HG03280 (cell line): ENCODE measurements at regions not wholly inside any gene's neighbourhood (a gene's known extent, or its start where the extent isn't known, plus 50 kb on each side); places are given as distances from the start of the nearest gene placed in this dataset.

Experiments used
- ATAC-seq: cut with Tn5 transposase; IDR thresholded peaks from one replicate; pipeline ENCODE4 v1.9.1; 2021; ENCODE audit warnings: mild to moderate bottlenecking, moderate library complexity; ENCODE audit not compliant: unreplicated experiment

DNA sequence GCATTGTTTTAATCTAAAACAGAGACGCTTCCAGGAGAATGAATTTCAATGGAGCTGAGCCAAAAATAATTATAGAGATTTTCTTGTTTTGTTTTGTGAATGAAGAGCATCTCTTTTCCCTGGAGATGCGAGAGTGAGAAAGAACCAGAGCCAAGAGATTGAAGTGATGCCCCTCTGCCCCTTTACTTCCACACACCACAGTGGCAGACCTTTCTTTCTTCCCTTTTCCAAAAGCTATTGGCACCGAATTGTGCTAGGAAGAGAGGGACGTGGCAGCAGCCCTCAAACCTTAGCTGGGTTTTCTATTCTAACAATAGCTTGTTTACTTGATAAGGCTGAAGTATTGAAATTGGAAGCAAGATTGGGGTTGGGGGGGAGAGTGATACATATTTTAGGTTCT is 133.0 kb upstream of the TMEM161B start:
- ATAC-seq: no peak

DNA sequence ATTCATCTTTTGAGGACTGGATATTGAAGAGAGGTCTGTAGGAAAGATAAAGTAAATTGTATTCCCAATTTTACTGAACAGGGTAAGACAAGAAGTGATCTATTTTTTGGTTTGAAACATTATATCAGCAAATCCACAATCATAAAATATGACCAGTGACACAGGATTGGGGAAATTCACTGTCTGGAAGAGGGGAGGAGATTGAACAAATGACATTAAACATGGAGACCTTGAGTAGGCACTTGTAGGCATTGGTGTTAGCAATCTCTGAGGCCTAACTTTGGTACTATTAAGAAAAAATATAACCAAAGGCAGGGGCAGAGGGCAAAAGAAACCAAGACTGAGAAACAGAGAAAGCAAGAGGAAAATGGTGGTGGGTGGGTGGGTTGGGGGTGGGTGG is 132.6 kb upstream of the TMEM161B start:
- ATAC-seq: no peak

DNA sequence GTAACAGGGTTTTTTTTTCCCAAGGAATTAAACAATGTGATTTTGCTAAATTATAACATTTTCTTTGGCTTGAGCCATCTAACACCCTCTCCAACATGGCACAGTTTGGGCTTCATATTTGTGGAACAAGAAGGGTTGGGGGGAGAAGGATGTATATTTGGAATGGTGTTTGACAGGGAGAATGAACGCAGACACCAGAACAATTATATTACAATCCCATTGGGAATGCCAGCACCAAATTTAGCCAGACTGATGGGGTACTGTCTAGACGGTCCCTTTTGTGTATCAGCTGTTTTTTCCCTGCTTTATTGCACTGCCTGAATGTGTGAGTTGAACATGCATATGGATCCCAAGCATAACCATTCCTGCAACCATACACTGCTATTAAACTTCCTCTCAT is 130.9 kb upstream of the TMEM161B start:
- ATAC-seq: no peak

DNA sequence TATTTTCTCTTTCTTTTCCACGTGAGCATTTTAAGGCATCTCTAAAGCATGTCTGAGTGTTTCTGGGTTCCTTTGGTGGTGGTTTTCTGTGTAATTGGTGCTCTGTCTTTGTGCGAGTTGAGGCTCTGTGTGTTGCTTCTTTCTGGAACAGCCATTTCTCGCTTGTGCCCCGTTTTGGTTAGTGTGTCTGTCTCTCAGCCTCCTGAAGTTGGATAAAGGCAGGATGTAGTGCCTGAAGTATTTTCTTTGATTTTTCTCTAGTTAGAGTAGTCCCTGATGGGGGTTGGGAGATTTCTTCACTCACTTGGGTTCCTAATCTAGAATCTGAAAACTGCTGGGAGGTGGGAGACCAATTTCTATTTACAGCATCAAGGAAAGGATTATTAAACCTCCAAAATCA is 129.7 kb upstream of the TMEM161B start:
- no peak for ATAC-seq

DNA sequence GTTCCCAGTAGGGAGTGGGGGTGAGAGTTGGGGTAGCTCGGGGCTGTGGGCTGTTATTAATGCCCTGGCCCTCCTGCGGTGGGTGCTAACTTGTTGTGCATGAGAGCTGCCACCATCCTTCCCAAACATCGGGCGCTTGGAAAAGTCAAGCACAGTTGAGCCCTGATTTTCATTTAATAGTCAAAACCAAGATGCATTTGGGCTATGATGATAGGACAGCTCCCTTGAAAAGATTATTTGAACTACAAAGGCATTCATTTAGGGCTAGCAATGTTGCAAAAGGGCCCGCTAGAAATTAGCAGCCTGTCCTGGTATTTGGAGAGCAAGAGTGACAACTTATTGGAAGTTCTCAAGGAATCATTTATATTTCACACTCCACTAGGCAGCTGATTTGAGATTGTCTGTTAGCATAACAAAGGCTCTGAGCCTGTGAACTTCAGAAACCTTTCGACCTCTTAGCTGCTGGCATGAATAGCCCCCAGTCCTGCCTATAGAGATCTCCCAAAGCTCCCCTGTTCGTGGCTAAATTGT is 128.2 kb upstream of the TMEM161B start:
- ATAC-seq: no peak

DNA sequence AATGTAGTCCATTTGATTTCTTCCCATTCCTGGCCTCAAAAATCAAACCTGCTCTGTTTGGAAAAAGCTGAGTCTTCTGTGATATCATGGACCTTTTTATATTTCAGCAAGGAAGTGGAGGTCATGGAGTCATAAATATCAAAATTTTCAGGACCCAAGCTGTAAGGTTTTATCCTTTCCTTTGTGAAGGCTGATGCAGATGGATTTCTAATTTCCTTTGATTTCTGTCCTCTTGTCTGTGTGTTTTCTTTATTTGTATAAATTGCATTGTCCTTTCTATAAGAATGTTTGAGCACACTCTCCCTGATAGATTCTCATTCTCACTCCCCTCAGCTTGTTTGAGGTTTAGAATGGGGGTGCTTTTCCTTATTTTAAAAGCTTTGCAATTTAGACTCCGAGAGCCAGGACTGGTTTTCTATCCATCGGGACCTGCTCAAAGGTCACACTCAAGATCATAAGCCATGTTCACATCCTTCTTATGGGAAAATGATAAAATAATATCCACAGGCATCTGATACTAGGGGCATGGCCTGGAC is 127.4 kb upstream of the TMEM161B start:
- ATAC-seq: no peak

DNA sequence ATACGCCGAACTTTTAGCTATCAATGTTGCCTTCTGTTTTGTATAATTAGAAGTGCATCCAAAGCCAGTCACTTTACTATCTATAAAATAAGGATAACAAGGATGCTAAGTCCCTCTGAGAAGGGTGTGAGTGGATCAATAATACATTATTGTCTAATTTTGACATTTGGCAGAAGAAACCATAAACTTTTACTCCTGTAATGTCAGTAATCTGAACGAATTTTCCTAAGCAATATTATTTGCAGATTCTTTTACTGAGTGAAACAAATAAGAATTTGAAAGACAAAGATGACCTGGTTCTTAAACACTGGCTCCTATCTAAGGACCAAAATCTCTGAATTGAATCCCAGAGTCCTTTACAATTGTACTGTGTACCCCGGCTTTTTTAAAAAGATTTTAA is 126.6 kb upstream of the TMEM161B start:
- ATAC-seq: no peak

DNA sequence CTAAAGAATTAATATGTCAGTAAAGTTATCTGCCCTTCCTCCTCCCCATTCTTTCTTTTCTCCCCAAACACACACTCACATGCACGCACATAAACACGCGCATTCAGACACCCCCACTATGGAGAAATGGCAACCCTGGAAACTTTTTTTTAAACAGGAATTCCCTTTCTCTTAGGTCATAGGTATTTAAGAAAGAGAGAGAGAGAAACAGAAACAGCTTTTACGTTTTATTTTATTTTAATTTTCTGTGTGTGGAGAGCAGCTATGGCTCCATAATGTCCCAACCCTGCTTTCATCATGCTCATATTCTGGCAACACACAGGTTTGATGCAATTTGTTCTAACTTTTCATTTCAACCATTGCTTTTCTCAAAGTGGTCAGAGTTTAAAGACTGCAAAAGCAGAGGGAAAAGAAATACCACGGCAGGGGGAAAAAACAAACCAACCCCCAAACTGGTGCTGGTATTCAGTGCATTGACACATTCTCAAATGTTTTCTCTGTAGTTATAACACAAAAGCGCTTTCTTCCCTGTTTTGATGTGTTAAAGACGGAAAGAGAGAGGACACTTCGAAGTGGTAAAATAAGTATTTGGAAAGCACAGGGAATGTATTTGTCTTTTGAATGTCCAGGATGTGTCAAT is 126.0 kb upstream of the TMEM161B start:
- ATAC-seq: no peak

DNA sequence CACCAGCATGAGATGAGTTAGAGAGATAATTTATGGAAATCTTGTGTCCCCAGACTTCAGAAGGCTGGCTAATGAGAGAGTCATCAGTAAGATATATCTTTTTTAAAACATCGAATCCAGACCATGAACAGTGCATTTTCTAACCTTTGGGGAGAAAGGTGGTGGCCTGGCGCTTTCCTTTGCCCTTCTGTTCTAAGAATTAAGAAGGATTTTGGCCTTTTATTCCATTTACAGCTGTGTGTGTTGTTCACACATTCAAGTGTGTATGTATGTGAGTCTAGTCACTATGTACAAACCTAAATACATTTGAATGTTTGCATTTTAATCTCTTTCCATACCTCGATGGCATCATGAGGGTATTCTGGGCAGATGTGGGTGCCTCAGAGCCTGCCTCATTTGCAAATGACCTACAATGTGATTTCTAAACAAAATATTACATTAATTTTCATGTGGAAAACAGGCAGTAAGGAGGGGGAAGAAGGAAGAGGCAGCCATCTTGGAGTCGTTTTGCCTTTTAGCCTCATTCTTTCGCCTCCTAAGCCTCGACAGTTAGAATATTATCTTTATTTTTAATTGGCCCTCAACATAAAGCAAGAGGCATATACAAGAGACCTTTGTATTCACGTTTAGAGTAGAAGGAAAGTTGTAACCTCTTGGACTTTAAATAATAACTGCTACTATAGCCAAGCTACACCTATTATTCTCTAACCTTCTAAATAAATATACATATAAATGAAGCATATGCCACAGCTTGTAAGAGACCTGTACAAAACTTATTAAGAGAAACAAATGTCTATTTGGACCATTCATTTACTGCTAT is 125.3 kb upstream of the TMEM161B start:
- no peak for ATAC-seq

DNA sequence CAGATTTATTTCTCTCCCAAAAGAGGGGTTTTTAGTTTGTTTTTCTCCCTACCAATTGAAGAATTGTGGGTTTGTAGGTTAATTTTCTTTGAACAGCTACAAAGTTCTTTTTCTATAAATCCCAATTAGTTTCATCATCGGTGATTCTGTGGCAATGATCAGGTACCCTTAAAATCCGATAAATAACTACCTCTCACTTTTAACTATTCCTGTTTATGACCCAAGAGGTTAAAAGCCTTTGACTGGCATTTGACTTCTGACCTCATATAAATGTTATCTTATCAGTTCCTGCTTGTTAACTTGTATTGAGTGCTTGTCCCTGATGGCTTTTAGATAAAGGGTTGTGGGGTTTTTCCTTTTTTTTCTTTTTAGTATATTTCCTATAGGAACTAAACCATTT is 124.4 kb upstream of the TMEM161B start:
- no peak for ATAC-seq

DNA sequence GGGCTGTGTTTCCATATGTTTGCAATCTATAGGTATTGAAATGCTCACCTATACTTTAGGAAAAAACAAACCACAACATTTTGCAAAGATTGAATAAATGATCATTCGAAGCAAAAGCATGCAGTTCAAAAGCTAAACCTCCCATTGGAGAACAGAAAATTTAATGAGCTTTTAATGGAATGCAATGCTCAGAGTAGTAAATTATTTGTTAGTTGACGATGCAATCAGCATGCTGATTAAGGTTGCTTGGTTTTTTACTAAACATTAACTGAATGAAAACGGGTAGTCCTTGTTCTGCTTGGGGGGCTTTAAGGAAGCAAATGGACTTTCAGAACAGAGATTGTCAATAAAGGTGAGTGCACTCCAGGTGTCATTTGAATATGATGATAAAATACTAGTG is 123.3 kb upstream of the TMEM161B start:
- no peak for ATAC-seq

DNA sequence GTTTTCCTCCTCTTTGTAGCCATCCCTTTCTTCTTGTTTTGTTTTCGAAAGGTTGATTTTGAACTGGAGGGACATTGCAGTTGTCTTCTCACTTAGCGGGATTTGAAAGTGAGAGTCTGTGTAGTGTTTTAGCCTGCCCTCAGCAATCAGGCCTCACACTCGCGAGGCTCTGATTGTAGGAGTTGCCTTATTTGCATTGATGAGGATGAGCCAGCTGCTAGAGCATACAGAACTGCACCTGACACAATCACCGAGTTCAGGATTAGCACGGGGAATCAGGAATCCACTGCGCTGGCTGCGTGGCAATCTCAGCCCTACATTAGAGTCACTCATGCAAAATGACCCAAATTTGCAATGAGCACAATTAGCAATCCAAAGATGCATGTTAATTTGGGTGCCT is 122.5 kb upstream of the TMEM161B start:
- ATAC-seq: no peak

DNA sequence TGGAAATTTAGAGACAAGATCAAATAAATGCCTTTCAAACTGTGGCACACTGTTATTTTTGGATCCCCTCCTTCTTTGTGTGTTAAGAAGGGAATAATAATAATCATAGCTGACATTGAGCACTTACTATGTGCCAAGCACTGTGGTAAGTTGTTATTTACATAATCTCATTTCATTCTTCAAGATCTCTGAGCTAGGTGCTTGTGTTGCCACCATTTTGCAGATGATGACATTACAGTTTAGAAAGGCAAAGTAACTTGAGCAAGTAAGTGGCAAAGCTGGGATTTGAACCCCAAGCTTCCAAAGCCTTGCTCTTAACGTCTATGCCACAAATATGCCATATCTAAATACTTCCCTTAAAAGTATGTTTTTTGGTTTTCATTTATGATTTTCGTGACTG is 121.8 kb upstream of the TMEM161B start:
- ATAC-seq: no peak

DNA sequence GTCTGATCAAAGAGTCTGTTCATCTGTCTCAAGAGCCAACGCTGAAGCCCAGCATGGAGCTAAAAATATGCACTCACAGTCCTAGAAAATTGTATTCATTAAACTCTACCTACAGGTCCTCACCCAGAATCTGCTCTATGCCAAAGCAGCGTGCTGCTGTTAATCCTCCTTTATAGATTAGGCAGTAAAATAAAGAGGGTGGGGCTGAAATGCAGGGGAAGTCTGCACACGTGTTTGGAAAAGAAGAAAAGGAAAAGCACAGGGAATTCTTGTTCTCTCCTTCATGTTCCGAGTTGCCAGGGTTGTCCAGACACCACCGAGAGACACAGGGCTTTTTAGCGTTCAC is 121.4 kb upstream of the TMEM161B start:
- no peak for ATAC-seq

DNA sequence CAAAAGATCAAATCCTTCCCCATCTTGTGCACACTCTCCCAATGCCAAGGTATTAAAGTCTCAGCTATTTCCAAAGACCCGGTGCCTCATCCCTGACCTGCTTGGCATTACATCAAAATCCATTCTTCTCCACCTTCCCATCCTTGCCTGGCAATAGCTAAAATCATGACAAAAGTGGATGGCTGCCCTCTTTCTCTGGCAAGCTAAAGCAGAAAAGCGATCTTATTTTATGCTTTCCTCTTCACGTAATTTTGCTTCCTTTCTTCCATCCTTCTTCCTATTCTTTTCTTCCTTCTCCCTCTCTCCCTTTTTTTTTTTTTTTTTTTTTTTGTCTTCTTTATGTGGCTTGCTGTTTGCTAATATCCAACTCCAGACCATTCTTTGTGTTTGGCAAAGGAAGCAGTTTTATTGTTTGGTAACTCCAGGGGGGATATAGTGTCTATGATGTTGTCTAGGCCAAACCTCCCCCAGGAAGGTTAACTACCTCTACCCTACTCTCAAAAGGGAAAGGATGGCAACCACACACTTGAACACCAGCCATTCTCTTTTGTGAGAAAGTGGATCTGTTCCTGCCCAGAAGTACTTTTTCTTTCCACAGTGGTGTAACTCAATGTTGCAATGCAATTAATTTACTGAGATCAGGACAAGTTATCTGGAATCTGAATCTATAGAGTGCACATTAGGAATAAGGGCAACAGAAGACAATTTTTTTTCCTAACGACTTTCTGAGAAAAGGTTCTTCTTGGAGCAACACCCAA is 120.9 kb upstream of the TMEM161B start:
- no peak for ATAC-seq

DNA sequence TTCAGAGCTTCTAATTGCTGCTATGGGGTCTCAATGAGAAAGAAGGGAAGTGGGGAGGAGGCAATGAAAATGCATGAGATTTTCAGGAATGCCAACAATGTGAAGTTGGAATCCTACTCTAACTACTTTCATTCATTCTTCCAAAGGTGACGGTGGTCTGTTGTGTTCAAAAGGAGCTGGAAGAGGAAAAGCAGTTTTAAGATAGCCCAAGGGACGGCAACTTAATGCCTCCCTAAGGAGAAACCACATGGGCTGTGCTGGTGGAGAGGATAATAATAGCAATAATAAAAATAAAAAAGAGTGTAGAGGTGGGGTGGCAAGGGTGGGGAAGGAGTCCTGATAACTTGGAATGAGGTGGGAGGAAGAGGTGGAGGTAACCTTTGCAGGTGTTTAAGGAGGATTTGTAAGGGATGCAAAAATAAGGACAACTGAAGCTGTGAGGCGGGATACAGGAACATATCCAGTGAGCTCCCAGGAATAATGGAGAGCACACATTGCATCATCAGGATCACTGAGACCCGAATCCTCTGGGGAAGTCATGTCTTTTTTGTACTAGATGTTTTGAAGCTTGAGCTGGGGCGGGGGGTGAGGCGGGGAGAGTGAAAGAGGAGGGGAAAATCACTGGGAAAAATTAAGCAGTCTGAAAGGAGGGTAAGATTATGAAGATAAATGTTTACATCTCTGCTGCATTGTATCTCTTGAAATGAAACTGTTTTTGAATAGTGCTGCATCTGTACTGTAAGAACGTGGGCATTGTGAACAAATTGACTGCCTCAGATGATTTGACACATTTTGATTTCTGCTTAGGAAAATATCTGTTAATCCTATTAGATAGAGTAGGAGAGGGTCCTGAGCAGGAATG is 120.1 kb upstream of the TMEM161B start:
- no peak for ATAC-seq

DNA sequence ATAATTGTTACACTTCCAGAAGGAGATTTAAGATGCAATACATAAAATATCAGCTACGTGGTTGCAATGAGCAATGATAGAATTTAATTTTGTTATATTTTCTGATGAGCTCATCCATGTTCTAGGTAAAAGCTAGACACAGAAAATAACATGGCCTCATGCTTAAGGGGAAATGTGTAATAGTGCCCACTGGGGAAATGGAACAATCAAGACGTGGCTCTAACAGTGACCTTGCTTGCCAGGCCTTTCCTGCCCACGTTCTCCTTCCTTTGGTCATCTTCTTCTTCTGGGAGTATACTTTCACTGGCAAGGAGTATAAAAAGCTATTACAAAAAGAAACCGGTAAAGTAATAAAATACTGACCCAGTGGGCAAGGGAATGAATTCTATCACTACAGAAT is 116.2 kb upstream of the TMEM161B start:
- ATAC-seq: no peak

DNA sequence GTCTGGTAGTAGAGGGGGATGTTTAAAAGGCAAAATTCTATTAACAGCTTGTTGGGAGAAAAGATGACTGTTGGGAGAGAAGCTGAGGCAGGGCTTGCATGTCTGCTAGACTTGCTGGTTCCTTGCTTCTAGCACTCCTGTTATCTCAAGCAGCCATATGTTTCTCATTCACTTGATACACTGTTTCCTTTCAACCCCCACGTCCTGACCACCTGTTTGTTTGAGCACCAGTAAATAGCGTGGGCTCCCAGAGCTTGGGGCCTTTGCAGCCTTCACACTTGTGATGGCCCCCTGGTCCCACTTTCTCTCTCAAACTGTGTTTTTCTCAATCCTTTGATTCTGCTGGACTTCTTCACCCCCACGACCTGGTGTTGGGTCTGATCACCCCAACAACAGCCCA is 111.7 kb upstream of the TMEM161B start:
- ATAC-seq: no peak

DNA sequence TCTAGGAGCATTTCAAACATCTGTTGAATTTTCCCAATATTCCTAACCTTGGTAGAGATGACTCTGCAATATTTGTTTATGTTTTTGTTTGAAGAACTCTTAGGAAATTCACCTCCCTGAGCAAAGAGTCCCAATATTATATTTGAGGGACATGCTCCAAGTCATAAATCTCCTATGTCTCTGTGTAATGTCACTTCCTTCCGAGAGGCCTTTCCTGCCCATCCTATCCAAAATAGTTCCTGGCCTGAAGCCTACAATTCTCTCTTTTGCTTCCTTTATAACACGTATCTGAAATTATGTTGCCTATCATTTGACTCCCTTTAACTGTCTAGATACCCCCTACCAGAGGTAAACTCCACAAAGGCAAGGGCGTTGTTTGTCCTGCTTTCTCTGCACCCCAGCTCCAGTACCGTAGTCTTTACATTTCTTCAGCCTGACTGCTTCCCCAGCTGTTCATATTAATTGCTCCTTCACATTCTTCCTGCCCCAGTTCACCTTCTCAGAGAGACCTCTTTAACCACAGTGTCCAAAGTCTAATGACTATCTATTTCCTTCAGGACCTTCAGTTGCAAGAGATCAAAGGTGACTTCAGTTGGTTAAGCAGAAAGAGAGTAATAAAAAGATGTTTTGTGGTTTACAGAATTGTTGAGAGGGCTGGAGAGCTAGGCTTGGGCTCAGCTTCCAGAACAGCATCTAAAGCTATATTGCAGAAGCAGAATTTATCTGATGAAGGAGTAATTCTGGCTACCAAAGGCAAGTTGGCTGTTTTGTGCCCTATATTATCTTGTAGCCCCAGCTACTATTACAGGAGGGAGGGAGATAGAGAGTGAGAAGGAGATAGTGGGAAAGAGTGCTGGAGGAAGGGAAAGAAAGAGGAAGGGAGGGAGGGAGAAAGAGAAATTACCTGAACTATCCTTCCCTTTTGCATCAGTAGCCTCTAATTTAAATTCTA is 109.3 kb upstream of the TMEM161B start:
- no peak for ATAC-seq

DNA sequence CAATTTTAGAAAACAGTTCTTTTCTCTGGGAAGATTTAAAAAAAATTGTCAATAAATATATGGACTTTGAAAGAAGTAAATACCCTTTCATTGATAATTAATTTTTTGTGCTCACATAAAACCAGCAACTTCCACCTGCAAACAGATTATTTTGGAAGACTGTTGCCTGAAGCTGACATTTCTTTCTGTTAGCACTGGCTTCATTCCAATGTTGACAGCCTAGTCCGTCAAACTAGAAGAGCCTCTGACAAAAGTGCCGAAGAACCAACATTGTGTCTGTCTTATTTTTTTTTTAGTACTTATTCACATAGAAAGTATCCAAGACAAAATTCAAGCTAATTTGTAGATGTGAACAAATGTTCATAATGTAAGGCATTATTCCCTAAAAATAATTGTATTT is 108.6 kb upstream of the TMEM161B start:
- no peak for ATAC-seq
